GM23338 (cell line): ENCODE measurements at regions not wholly inside any gene's neighbourhood (a gene's known extent, or its start where the extent isn't known, plus 50 kb on each side); places are given as distances from the start of the nearest gene placed in this dataset.

Source experiments
- ATAC-seq: fragments of 200-7000 bp; cut with Tn5 transposase; 3 replicates; pipeline ENCODE4 v1.9.1; 2020
- DNase-seq: peaks from one replicate; pipeline ENCODE4 v3.0.0-alpha.2; 2015; ENCODE audit warnings: low spot score
- H2AFZ ChIP-seq: fragments of 200-600 bp; sonication (generic); 2 replicates; pipeline ENCODE4 v1.8.0; 2016; ENCODE audit warnings: antibody characterized with exemption, mild to moderate bottlenecking, moderate library complexity
- H3F3A ChIP-seq: fragments of 200-600 bp; sonication (generic); replicated peaks from 2 replicates; pipeline ENCODE4 v1.8.0; 2017; ENCODE audit warnings: antibody characterized with exemption, mixed run types, low read depth
- H3K27ac ChIP-seq: fragments of 200-600 bp; sonication (generic); 2 replicates; pipeline ENCODE4 v1.6.1; 2016; ENCODE audit warnings: low read depth
- H3K27me3 ChIP-seq: fragments of 200-600 bp; sonication (generic); 2 replicates; pipeline ENCODE4 v1.8.0; 2016; ENCODE audit warnings: mild to moderate bottlenecking, mixed run types, moderate library complexity; ENCODE audit not compliant: insufficient read depth
- H3K36me3 ChIP-seq: fragments of 200-600 bp; sonication (generic); 2 replicates; pipeline ENCODE4 v1.8.0; 2016; ENCODE audit warnings: mild to moderate bottlenecking; ENCODE audit not compliant: insufficient read depth
- H3K4me1 ChIP-seq: fragments of 200-600 bp; sonication (generic); 2 replicates; pipeline ENCODE4 v1.8.0; 2016; ENCODE audit warnings: mild to moderate bottlenecking, moderate library complexity; ENCODE audit not compliant: insufficient read depth
- H3K4me2 ChIP-seq: fragments of 200-600 bp; sonication (generic); 2 replicates; pipeline ENCODE4 v1.7.1; 2017; ENCODE audit warnings: mixed run types
- H3K4me3 ChIP-seq: fragments of 200-600 bp; sonication (generic); 2 replicates; pipeline ENCODE4 v1.6.1; 2016; ENCODE audit warnings: mixed run types
- H3K79me2 ChIP-seq: fragments of 200-600 bp; sonication (generic); replicated peaks from 2 replicates; pipeline ENCODE4 v1.8.0; 2017; ENCODE audit warnings: mild to moderate bottlenecking; ENCODE audit not compliant: insufficient read depth
- H3K9me2 ChIP-seq: fragments of 200-600 bp; sonication (generic); 2 replicates; pipeline ENCODE4 v1.8.0; 2017; ENCODE audit not compliant: insufficient read depth
- H4K20me1 ChIP-seq: fragments of 200-600 bp; sonication (generic); replicated peaks from 2 replicates; pipeline ENCODE4 v1.8.0; 2017; ENCODE audit warnings: mild to moderate bottlenecking; ENCODE audit not compliant: insufficient read depth
- H3K27ac Mint-ChIP-seq: 2 replicates; pipeline ENCODE4 v1.8.0; 2020; ENCODE audit warnings: inconsistent platforms, mild to moderate bottlenecking, moderate library complexity, mixed read lengths
- H3K27me3 Mint-ChIP-seq: 3 replicates; pipeline ENCODE4 v1.8.0; 2022; ENCODE audit warnings: low read depth, mild to moderate bottlenecking, moderate library complexity, mixed read lengths, inconsistent platforms; ENCODE audit not compliant: insufficient read depth, poor library complexity
- H3K36me3 Mint-ChIP-seq: 3 replicates; pipeline ENCODE4 v1.8.0; 2021; ENCODE audit warnings: low read depth, mild to moderate bottlenecking, inconsistent platforms, moderate library complexity, mixed read lengths
- H3K4me1 Mint-ChIP-seq: 3 replicates; pipeline ENCODE4 v1.8.0; 2020; ENCODE audit warnings: mild to moderate bottlenecking, inconsistent platforms, mixed read lengths
- H3K4me3 Mint-ChIP-seq: 3 replicates; pipeline ENCODE4 v1.8.0; 2021; ENCODE audit warnings: moderate library complexity, mild to moderate bottlenecking, inconsistent platforms, mixed read lengths
- H3K9me3 Mint-ChIP-seq: 3 replicates; pipeline ENCODE4 v1.8.0; 2020; ENCODE audit warnings: moderate library complexity, mild to moderate bottlenecking, inconsistent platforms, mixed read lengths
- CREB1 ChIP-seq: fragments of 250-450 bp; sonication (Bioruptor Pico); IDR thresholded peaks from 2 replicates; pipeline ENCODE4 v1.5.0; 2020; ENCODE audit warnings: low read depth, mild to moderate bottlenecking, moderate library complexity
- ETS1 ChIP-seq: IDR thresholded peaks from 2 replicates; pipeline ENCODE4 v1.6.1; 2016; ENCODE audit warnings: antibody characterized with exemption
- EZH2 ChIP-seq: fragments of 200-600 bp; sonication (generic); IDR thresholded peaks from one replicate; pipeline ENCODE4 v1.8.0; 2017; ENCODE audit warnings: antibody characterized with exemption, mild to moderate bottlenecking, low read depth; ENCODE audit not compliant: unreplicated experiment
- EZH2phosphoT487 ChIP-seq: fragments of 200-600 bp; sonication (generic); IDR thresholded peaks from one replicate; pipeline ENCODE4 v1.8.1; 2018; ENCODE audit warnings: antibody characterized with exemption; ENCODE audit not compliant: unreplicated experiment
- JUNB ChIP-seq: IDR thresholded peaks from one replicate; pipeline ENCODE4 v1.6.1; 2016; ENCODE audit warnings: antibody characterized with exemption; ENCODE audit not compliant: unreplicated experiment
- NANOG ChIP-seq: IDR thresholded peaks from 2 replicates; pipeline ENCODE4 v1.6.1; 2016; ENCODE audit warnings: antibody characterized with exemption, borderline replicate concordance
- POLR2AphosphoS5 ChIP-seq: IDR thresholded peaks from 2 replicates; pipeline ENCODE4 v1.6.1; 2016; ENCODE audit warnings: antibody characterized with exemption, low read depth
- REST ChIP-seq: IDR thresholded peaks from one replicate; pipeline ENCODE4 v1.6.1; 2018; ENCODE audit warnings: antibody characterized with exemption; ENCODE audit not compliant: unreplicated experiment
- STAT1 ChIP-seq: IDR thresholded peaks from one replicate; pipeline ENCODE4 v1.6.1; 2016; ENCODE audit warnings: antibody characterized with exemption; ENCODE audit not compliant: unreplicated experiment
- ZNF114 ChIP-seq: fragments of 250-450 bp; sonication (Bioruptor Pico); IDR thresholded peaks from 2 replicates; pipeline ENCODE4 v1.5.0; 2020; ENCODE audit warnings: mild to moderate bottlenecking, moderate library complexity
- ZNF331 ChIP-seq: fragments of 250-450 bp; sonication (Bioruptor Pico); IDR thresholded peaks from 2 replicates; pipeline ENCODE4 v1.5.0; 2020; ENCODE audit warnings: low read depth, mild to moderate bottlenecking, moderate library complexity

- TF ChIP-seq STAT1 (no peak), ETS1 (no peak), CREB1 (CRISPR knock-in tag) (no peak), ZNF114 (CRISPR knock-in tag) (no peak), EZH2phosphoT487 (no peak), ZNF331 (CRISPR knock-in tag) (no peak), EZH2 (no peak), REST (no peak)
Observed at GRCh38 chr3:166071831-166072230, 234.6 kb upstream of the BCHE start (continued).

- no peaks in the 10 kb centered on the region for H3K79me2 ChIP-seq
- H3K36me3 ChIP-seq, result no peaks in the 10 kb centered on the region
- H3K27ac ChIP-seq, result no peak overlapping the region
- no peak overlapping the region for H3K27ac Mint-ChIP-seq
- no peaks in the 10 kb centered on the region for H3K9me3 Mint-ChIP-seq
- H3F3A ChIP-seq, result no peaks in the 10 kb centered on the region
- H3K27me3 Mint-ChIP-seq, result no peaks in the 10 kb centered on the region
- no peaks in the 10 kb centered on the region for H3K36me3 Mint-ChIP-seq
- H2AFZ ChIP-seq, result no peak overlapping the region
- peaks cover 18% of the 10 kb centered on the region for H3K4me1 ChIP-seq
- no peak for TF ChIP-seq ZNF331 (CRISPR knock-in tag)
- TF ChIP-seq JUNB, result no peak
- TF ChIP-seq POLR2AphosphoS5, result no peak
- no peak for TF ChIP-seq NANOG
- no peak for TF ChIP-seq ZNF114 (CRISPR knock-in tag)
- TF ChIP-seq REST, result no peak
- no peak overlapping the region for H3K4me3 ChIP-seq
- DNase-seq (no peak), ATAC-seq (no peak)
- no peak overlapping the region for H3K4me3 Mint-ChIP-seq
- H3K4me2 ChIP-seq, result no peak overlapping the region
- peaks cover 16% of the 10 kb centered on the region for H3K4me1 Mint-ChIP-seq
- no peaks in the 10 kb centered on the region for H3K27me3 ChIP-seq
- H4K20me1 ChIP-seq, result no peaks in the 10 kb centered on the region
- no peaks in the 10 kb centered on the region for H3K9me2 ChIP-seq
Observed at GRCh38 chr3:166064476-166064875, 227.3 kb upstream of the BCHE start.
